HG03558 (cell line): ENCODE measurements at regions not wholly inside any gene's neighbourhood (a gene's known extent, or its start where the extent isn't known, plus 50 kb on each side); places are given as distances from the start of the nearest gene placed in this dataset.

Experiments
- ATAC-seq: cut with Tn5 transposase; IDR thresholded peaks from one replicate; pipeline ENCODE4 v1.9.1; 2021; ENCODE audit warnings: moderate number of reproducible peaks; ENCODE audit not compliant: unreplicated experiment; ENCODE audit errors: extremely low read depth

DNA sequence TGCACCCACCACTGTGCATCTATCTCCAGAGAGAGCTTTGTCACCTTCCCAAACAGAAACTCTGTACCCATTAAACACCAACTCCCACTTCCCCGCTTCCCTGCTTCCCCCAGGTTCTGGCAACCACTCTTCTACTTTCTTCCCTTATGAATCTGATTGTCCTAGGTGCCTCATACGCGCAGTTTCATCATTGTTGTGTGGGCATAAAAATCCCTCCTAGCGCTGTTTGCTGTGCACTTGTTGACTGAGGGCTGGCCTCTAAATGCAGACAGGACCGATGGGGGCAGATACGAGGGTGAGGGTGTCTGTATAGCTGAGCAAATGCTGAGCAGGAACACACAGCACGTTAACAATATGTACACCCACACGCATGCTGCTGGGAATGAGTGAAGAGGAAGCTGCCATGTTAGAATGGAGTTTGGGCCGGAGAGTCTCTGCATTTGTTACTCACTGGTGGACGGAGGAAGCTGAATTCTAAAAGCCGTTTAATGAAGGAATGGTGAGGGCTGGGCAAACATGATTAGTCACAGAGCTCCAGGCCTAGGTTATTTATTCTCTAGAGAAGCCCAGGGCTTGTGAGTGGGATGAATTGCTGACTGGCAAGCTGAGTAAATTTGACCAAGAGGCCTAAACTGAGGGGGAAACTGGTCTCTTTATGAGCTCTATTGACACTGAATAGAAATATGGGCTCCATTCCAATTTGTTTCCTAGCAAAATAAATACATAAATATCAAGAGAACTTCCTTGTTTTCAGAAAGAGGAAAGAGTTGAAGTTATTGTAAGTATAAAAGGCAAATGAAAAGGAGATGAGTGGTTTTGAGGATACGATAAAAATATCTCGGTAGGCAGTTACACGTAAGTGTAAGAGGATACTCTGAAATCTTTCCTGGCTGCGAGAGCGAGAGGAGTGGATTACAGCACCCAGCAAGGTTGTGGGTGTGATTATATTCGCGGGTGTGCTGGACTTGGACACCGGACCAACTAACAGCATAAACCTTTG is 95.9 kb upstream of the RPS6KA3 start:
- ATAC-seq, result no peak

GRCh38 chrX:20361890-20362262 is 95.2 kb upstream of the RPS6KA3 start:
- ATAC-seq, result no peak

- ATAC-seq, result no peak
Measured at GRCh38 chrX:20361081-20361889, 94.6 kb upstream of the RPS6KA3 start.

DNA sequence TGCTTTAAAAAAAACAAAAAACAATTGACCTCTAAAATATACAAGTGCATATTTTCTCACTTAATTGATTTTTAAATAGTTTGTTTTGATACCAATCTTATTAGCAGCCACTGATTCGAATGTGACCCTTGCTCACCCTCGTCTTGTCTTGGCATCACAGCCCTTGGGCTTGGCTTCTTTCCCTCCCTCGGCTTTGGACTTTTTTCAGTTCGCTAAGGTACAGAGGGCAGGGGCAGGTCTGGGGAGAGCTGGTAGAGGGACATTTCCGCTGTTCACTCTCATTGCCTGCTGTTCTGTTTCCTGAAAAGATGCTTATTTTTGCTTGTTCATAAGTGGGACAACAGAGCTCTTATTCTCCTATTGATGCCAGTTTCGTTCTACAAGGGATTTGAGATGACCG is 88.5 kb upstream of the RPS6KA3 start:
- ATAC-seq, result no peak

- ATAC-seq, result no peak
Measured at GRCh38 chrX:20354505-20354904, 87.8 kb upstream of the RPS6KA3 start.

- no peak for ATAC-seq
Measured at GRCh38 chrX:20352935-20353336, 86.2 kb upstream of the RPS6KA3 start.

DNA sequence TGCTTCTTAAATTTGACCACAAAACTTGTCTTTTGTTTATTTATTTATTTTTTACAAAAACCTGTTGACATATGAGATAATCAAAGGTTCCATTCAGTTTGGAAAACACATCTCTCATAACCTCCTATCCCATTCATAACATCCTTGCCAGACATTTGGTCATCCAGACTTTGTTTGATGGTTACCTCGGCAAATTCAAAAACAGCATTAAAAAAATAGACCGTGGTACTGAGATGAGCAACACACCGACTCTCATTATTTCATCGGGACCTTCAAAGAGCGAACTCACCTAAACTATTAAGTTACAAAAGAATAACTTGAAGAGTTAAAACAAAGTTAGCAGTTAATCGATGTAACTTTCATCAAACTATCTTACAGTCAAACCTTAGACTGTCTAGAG is 85.8 kb upstream of the RPS6KA3 start:
- no peak for ATAC-seq

- no peak for ATAC-seq
Measured at GRCh38 chrX:20350596-20350995, 83.9 kb upstream of the RPS6KA3 start.

- ATAC-seq, result no peak
Measured at GRCh38 chrX:20348139-20348538, 81.4 kb upstream of the RPS6KA3 start.

- ATAC-seq, result no peak
Measured at GRCh38 chrX:20347481-20347880, 80.8 kb upstream of the RPS6KA3 start.

GRCh38 chrX:20333672-20334071 is 67.0 kb upstream of the RPS6KA3 start:
- no peak for ATAC-seq

GRCh38 chrX:20330545-20330944 is 63.8 kb upstream of the RPS6KA3 start:
- no peak for ATAC-seq

- no peak for ATAC-seq
Measured at GRCh38 chrX:20329435-20329834, 62.7 kb upstream of the RPS6KA3 start.

- no peak for ATAC-seq
Measured at GRCh38 chrX:20325786-20326388, 59.2 kb upstream of the RPS6KA3 start.

- no peak for ATAC-seq
Measured at GRCh38 chrX:20322887-20323286, 56.2 kb upstream of the RPS6KA3 start.

- peak; percentile 94 for ATAC-seq
Measured at GRCh38 chrX:20320461-20321159, 53.9 kb upstream of the RPS6KA3 start.

DNA sequence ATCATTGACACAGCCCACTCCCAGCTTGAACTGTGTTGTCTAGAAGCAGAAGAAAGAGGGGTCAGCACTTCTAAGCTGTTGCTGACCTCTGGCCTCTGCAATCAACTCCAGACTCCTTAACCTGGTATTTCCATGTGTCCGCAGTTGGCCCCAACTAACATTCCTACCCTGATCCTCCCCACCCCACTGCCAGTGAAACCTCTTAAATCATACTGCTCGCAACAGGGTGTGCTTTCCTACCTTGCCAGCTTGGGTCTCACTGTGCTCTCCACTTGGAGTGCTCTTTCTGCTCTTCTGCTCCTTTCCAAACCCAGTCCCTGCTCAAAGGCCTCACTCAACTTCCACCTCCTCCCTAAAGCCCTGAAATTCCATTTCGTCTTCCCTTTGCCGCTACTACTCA is 52.3 kb upstream of the RPS6KA3 start:
- no peak for ATAC-seq

- no peak for ATAC-seq
Measured at GRCh38 chrX:20317873-20318272, 51.2 kb upstream of the RPS6KA3 start.
